H9 (cell line): ENCODE measurements at regions not wholly inside any gene's neighbourhood (a gene's known extent, or its start where the extent isn't known, plus 50 kb on each side); places are given as distances from the start of the nearest gene placed in this dataset.

ENCODE experiments used
- DNase-seq: peaks from one replicate; pipeline ENCODE4 v3.0.0-alpha.2; 2017
- H2AFZ ChIP-seq: one replicate; pipeline ENCODE4 v1.6.1; 2013; ENCODE audit warnings: mild to moderate bottlenecking, low read length, control low read depth, moderate library complexity
- H2AK5ac ChIP-seq: 2 replicates; pipeline ENCODE4 v1.6.1; 2013; ENCODE audit warnings: low read length, control low read depth, mixed read lengths; ENCODE audit not compliant: insufficient read length
- H2BK120ac ChIP-seq: one replicate; pipeline ENCODE4 v1.6.1; 2013; ENCODE audit warnings: low read depth, mild to moderate bottlenecking, low read length, control low read depth, inconsistent platforms; ENCODE audit not compliant: poor library complexity, severe bottlenecking
- H2BK12ac ChIP-seq: 2 replicates; pipeline ENCODE4 v1.6.1; 2013; ENCODE audit warnings: low read length, control low read depth, mixed read lengths, low read depth; ENCODE audit not compliant: insufficient read length
- H2BK15ac ChIP-seq: 2 replicates; pipeline ENCODE4 v1.6.1; 2013; ENCODE audit warnings: low read depth, low read length, control low read depth
- H2BK20ac ChIP-seq: one replicate; pipeline ENCODE4 v1.6.1; 2013; ENCODE audit warnings: low read depth, mild to moderate bottlenecking, low read length, control low read depth, inconsistent platforms; ENCODE audit not compliant: poor library complexity, severe bottlenecking
- H2BK5ac ChIP-seq: 2 replicates; pipeline ENCODE4 v1.6.1; 2013; ENCODE audit warnings: low read length, control low read depth, mixed read lengths; ENCODE audit not compliant: insufficient read length
- H3K14ac ChIP-seq: 2 replicates; pipeline ENCODE4 v1.6.1; 2013; ENCODE audit warnings: low read length, control low read depth; ENCODE audit not compliant: insufficient read depth
- H3K18ac ChIP-seq: 2 replicates; pipeline ENCODE4 v1.6.1; 2013; ENCODE audit warnings: low read depth, mild to moderate bottlenecking, mixed read lengths, low read length, control low read depth; ENCODE audit not compliant: insufficient read length
- H3K23ac ChIP-seq: 2 replicates; pipeline ENCODE4 v1.6.1; 2013; ENCODE audit warnings: low read length, control low read depth, mixed read lengths, low read depth; ENCODE audit not compliant: insufficient read length
- H3K23me2 ChIP-seq: 2 replicates; pipeline ENCODE4 v1.6.1; 2013; ENCODE audit warnings: low read depth, mild to moderate bottlenecking, mixed read lengths, low read length, control low read depth; ENCODE audit not compliant: insufficient read length, poor library complexity, severe bottlenecking
- H3K27ac ChIP-seq: 2 replicates; pipeline ENCODE4 v1.5.1; 2013; ENCODE audit warnings: low read length, control low read depth, mixed read lengths, low read depth; ENCODE audit not compliant: insufficient read length
- H3K27me3 ChIP-seq: 2 replicates; pipeline ENCODE4 v1.6.1; 2013; ENCODE audit warnings: low read length, control low read depth, inconsistent platforms; ENCODE audit not compliant: insufficient read depth
- H3K4ac ChIP-seq: 2 replicates; pipeline ENCODE4 v1.6.1; 2013; ENCODE audit warnings: low read depth, mild to moderate bottlenecking, control low read depth, inconsistent platforms, low read length, moderate library complexity
- H3K4me1 ChIP-seq: 2 replicates; pipeline ENCODE4 v1.6.1; 2013; ENCODE audit warnings: low read length, control low read depth, inconsistent platforms; ENCODE audit not compliant: insufficient read depth
- H3K4me2 ChIP-seq: 2 replicates; pipeline ENCODE4 v1.6.1; 2013; ENCODE audit warnings: low read length, control low read depth, mixed read lengths; ENCODE audit not compliant: insufficient read length, insufficient read depth
- H3K56ac ChIP-seq: 2 replicates; pipeline ENCODE4 v1.6.1; 2013; ENCODE audit warnings: low read depth, mild to moderate bottlenecking, mixed read lengths, low read length, control low read depth; ENCODE audit not compliant: insufficient read length
- H3K79me1 ChIP-seq: 2 replicates; pipeline ENCODE4 v1.6.1; 2013; ENCODE audit warnings: low read depth, mild to moderate bottlenecking, moderate library complexity, low read length, control low read depth, inconsistent platforms; ENCODE audit not compliant: insufficient read depth, poor library complexity, severe bottlenecking
- H3K79me2 ChIP-seq: 2 replicates; pipeline ENCODE4 v1.6.1; 2013; ENCODE audit warnings: low read length, control low read depth, inconsistent platforms; ENCODE audit not compliant: insufficient read depth
- H3K9ac ChIP-seq: 2 replicates; pipeline ENCODE4 v1.6.1; 2013; ENCODE audit warnings: low read length, control low read depth, mixed read lengths; ENCODE audit not compliant: insufficient read length; ENCODE audit errors: extremely low read depth
- H3K9me3 ChIP-seq: one replicate; pipeline ENCODE4 v1.6.1; 2013; ENCODE audit warnings: low read depth, low read length, inconsistent platforms; ENCODE audit not compliant: control insufficient read depth
- H3T11ph ChIP-seq: one replicate; pipeline ENCODE4 v1.6.1; 2013; ENCODE audit warnings: mild to moderate bottlenecking, low read length, control low read depth, inconsistent platforms
- H4K20me1 ChIP-seq: one replicate; pipeline ENCODE4 v1.6.1; 2013; ENCODE audit not compliant: control insufficient read depth, insufficient read length, insufficient read depth
- H4K5ac ChIP-seq: 2 replicates; pipeline ENCODE4 v1.6.1; 2013; ENCODE audit warnings: low read depth, mild to moderate bottlenecking, mixed read lengths, low read length, control low read depth; ENCODE audit not compliant: insufficient read length
- H4K8ac ChIP-seq: replicated peaks from 2 replicates; pipeline ENCODE4 v1.6.1; 2013; ENCODE audit warnings: low read length, control low read depth, mixed read lengths, low read depth; ENCODE audit not compliant: insufficient read length
- H4K91ac ChIP-seq: 2 replicates; pipeline ENCODE4 v1.6.1; 2013; ENCODE audit warnings: low read depth, mild to moderate bottlenecking, moderate library complexity, mixed read lengths, low read length, control low read depth; ENCODE audit not compliant: insufficient read length
- H3K27ac Mint-ChIP-seq, 3 experiments: 2 replicates in 2 of 3; 3 replicates in 1 of 3; pipeline ENCODE4 v1.8.0; 2020 to 2021; ENCODE audit warnings: mixed read lengths in 3 of 3, mild to moderate bottlenecking in 1 of 3, moderate library complexity in 1 of 3
- H3K27me3 Mint-ChIP-seq: 2 replicates; pipeline ENCODE4 v1.8.0; 2021; ENCODE audit warnings: low read depth, mild to moderate bottlenecking, moderate library complexity, mixed read lengths
- H3K36me3 Mint-ChIP-seq, 3 experiments: 2 replicates in 2 of 3; 3 replicates in 1 of 3; pipeline ENCODE4 v1.8.0; 2020 to 2021; ENCODE audit warnings: low read depth in 3 of 3, mixed read lengths in 3 of 3; ENCODE audit not compliant: insufficient read depth in 1 of 3
- H3K4me1 Mint-ChIP-seq, 2 experiments: 2 replicates each; pipeline ENCODE4 v1.8.0; 2020; ENCODE audit warnings: mixed read lengths in 2 of 2
- H3K4me3 Mint-ChIP-seq, 2 experiments: 2 replicates in 1 of 2; 3 replicates in 1 of 2; pipeline ENCODE4 v1.8.0; 2020 to 2021; ENCODE audit warnings: mild to moderate bottlenecking in 2 of 2, mixed read lengths in 2 of 2, moderate library complexity in 1 of 2
- H3K9me3 Mint-ChIP-seq, 2 experiments: 2 replicates in 1 of 2; 3 replicates in 1 of 2; pipeline ENCODE4 v1.8.0; 2020; ENCODE audit warnings: mild to moderate bottlenecking in 2 of 2, mixed read lengths in 2 of 2, moderate library complexity in 1 of 2
- CTCF ChIP-seq: fragments of 200-600 bp; sonication (generic); conservative IDR thresholded peaks from 3 replicates; pipeline ENCODE4 v1.8.0; 2021; ENCODE audit warnings: antibody characterized with exemption, mild to moderate bottlenecking
- WGBS: extraction: QIAGEN DNeasy Blood & Tissue Kit; methylation state at CpG from one replicate; pipeline ENCODE4 v1.1.7; 2013; ENCODE audit warnings: missing lambda C conversion rate, low lambda C conversion rate, mixed read lengths; ENCODE audit not compliant: insufficient read length; ENCODE audit errors: extremely low coverage; 5-methylcytosine and 5-hydroxymethylcytosine counted together

DNA sequence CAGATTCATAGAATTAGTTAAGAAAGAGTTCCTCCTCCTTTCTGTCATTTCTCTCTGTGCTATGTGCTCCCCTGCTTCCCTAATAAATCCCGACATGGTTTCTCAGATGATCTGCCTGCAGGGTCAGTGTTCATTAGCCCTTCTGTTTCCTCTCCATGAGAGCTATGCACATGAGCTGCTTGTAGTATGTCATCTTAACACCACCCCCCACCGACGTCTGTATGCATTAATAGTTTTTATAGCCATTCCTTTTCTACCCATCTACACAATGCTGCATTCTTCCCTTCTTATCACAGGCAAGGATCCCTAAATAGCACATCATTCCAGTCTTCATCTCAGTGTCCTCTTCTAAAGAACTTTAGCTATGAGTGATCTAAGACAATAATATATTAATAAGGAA, 809.1 kb downstream of the ANKRD7 start:
- H3K4me1 Mint-ChIP-seq: no peaks in the 10 kb centered on the region
- H3K9me3 ChIP-seq: no peaks in the 10 kb centered on the region

More for the DNA sequence above, 809.1 kb downstream of the ANKRD7 start:
- Histone ChIP-seq H3K4me1 (no peaks in the 10 kb centered on the region), H2BK12ac (no peak overlapping the region), H3K14ac (no peak overlapping the region), H3K27ac (no peak overlapping the region), H2BK15ac (no peak overlapping the region), H3K27me3 (no peaks in the 10 kb centered on the region), H2BK20ac (no peak overlapping the region), H3K4ac (no peak overlapping the region), H2BK120ac (no peak overlapping the region), H3K9ac (no peak overlapping the region), H3K4me2 (no peak overlapping the region), H4K5ac (no peak overlapping the region), H2AK5ac (no peak overlapping the region), H3K23me2 (no peaks in the 10 kb centered on the region), H3T11ph (no peak overlapping the region), H3K23ac (no peak overlapping the region), H2BK5ac (no peak overlapping the region), H3K56ac (no peak overlapping the region), H2AFZ (no peak overlapping the region), H4K91ac (no peak overlapping the region), H3K18ac (no peak overlapping the region), H3K79me2 (no peaks in the 10 kb centered on the region), H4K8ac (no peak overlapping the region), H4K20me1 (no peaks in the 10 kb centered on the region), H3K79me1 (no peaks in the 10 kb centered on the region)
- H3K27me3 Mint-ChIP-seq: no peaks in the 10 kb centered on the region
- no peak for DNase-seq
- no CpG with 5 or more reads among the region's 3 CpGs for WGBS
- H3K27ac Mint-ChIP-seq: no peak overlapping the region; a peak in 1 of 7 replicates
- H3K9me3 Mint-ChIP-seq: peaks cover 2 to 7% of the 10 kb centered on the region in 2 experiments; a peak in 4 of 5 replicates
- no peak for TF ChIP-seq CTCF
- peaks cover 0 to 8% (median 0%) of the 10 kb centered on the region in 3 experiments; a peak in 1 of 7 replicates for H3K36me3 Mint-ChIP-seq
- H3K4me3 Mint-ChIP-seq: no peak overlapping the region
